GM18517 (cell line): ENCODE measurements at regions not wholly inside any gene's neighbourhood (a gene's known extent, or its start where the extent isn't known, plus 50 kb on each side); places are given as distances from the start of the nearest gene placed in this dataset.
"Not testable (repeated sequence)": the region's sequence is repeated elsewhere in the genome, so short reads cannot be mapped to it uniquely, and the experiment has no call there.

Experiments used
- ATAC-seq: cut with Tn5 transposase; IDR thresholded peaks from one replicate; pipeline ENCODE4 v1.9.1; 2021; ENCODE audit warnings: mild to moderate bottlenecking, moderate library complexity; ENCODE audit not compliant: unreplicated experiment

DNA sequence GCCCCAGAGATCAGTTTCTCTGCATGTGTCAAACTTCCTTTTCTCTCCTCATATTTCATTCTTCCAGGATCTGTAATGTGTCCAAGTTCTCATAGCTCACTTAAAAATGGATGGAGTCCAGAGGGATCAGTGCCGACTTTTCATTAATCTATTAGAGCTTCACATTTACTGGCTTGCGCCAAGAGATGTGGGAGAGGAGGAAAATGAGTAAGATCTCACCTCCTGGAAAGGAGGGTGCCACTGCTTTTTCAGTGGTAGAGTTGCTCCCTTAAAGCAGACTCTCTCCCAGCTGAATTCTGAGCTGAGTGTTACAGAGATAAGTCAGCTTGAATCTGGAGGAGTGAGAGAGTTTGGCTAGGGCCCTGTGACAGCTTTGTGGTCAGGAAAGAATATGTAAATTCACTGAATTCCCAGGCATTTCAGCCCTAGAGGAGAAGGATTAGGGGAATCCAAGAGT, 175.9 kb downstream of the SOX4 start:
- ATAC-seq = no peak

DNA sequence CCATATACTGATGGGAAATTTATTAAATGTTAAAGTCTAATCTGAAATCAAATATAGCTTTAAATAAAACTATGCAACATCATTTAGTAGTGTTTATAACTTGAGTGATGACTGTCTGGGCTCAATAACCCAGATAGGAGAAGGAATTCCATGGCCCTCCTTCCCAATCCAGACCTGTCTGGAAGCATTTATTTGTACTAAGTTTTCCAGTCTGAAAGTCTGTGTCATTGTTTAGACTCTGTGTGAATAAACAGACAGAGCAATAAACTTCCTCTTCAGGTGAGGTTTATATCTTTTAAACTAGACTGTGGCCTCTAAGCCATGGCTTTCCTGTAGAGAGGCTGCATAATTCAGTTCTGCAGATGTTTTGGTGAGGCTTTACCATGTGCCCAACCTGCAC, 176.4 kb downstream of the SOX4 start:
- ATAC-seq = no peak

DNA sequence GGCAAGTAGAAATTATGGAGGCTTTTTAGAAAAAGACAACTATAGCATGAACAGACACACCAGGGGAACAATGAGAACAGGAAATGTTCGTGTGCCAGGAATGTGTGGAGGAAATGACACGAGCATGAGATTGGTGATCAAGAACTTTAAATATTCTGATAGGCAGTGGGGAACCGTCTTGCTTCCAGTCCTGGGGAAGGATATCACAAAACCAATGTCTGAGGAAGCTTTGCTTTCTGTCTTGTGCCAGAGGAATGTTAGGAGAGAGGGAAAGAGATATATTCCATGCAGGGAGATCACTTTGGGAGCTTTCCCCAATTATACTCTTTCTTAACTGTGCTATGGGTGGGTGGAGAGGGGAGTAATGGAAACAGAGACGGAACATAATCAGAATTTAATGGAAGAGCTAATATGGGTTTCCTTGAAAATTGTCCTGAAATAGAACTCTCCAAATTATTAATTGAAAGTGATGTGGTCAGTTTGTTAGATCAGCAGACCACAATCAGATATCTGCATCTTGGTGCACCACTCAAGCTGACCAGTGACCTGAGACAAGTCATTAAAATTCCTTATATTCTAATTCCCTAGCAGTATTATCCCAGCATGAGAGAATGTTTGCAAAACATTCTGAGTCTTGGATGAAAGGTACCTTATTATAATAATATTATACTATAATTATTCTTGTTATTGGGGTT, 178.2 kb downstream of the SOX4 start:
- no peak for ATAC-seq

DNA sequence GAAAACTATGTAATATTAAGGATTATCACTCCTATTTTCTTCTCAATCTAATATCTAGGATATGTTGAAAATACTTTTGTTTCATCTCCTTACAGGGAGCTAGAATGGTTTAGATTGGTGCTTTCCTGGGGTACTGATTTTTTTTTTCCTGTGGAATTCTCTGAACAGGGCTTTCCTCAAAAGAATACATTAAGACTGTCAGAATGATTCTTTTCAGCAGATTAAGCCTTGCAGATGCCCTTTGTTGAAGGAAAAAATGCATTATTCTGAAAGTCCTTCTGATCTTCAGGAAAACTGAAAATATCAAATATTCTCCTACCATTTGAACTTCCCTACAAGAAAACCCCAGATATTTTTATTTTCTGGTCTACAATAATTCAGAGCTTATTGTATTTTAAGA, 178.9 kb downstream of the SOX4 start:
- ATAC-seq = no peak

- no peak for ATAC-seq
These were observed 179.5 kb downstream of the SOX4 start for GRCh38 chr6:21772884-21773575.

GRCh38 chr6:21773576-21773968, 180.0 kb downstream of the SOX4 start:
- no peak for ATAC-seq

DNA sequence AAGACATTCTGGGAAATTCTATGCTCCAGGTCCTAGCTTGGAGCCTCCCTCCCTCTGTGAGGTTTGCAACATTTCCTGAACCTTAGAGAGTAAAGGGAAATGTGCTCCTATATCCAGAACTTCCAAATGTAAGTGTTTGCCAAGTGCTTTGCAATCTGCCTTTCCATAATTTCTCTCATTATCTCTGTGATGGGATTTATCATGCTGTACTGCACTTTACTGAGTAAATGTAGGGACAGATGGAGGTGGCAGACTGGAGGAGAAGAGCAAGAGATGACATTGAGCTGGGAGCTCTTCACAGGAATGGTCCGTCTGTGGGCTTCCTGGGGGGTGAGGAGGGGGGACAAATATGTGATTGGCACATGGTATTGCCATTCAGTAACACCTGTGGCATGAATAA, 184.3 kb downstream of the SOX4 start:
- ATAC-seq = no peak

- ATAC-seq = no peak
These were observed 186.6 kb downstream of the SOX4 start for GRCh38 chr6:21780141-21780540.

GRCh38 chr6:21780679-21781078, 187.1 kb downstream of the SOX4 start:
- ATAC-seq = no peak

DNA sequence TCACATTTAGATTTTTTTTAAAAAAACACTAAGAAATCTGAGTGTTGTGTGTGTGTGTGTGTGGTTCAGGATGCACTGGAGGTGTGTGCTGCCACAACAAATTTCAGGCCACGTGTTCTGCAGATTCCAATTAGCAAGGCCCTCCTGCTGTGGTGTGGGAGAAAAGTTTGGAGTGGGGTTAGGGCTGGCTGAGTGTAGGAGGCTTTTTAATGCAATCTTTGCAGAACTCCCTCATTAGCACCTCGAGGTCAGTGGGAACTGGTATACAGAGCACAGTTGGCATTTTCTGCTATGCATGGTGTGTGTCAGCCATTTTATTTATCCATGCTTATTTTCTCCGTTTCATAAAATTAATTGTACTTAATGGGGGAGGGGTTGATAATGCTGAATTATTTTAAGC, 187.6 kb downstream of the SOX4 start:
- ATAC-seq = no peak

GRCh38 chr6:21785164-21785563, 191.6 kb downstream of the SOX4 start:
- no peak for ATAC-seq

- ATAC-seq = no peak
These were observed 197.5 kb downstream of the SOX4 start for GRCh38 chr6:21791056-21791455.

DNA sequence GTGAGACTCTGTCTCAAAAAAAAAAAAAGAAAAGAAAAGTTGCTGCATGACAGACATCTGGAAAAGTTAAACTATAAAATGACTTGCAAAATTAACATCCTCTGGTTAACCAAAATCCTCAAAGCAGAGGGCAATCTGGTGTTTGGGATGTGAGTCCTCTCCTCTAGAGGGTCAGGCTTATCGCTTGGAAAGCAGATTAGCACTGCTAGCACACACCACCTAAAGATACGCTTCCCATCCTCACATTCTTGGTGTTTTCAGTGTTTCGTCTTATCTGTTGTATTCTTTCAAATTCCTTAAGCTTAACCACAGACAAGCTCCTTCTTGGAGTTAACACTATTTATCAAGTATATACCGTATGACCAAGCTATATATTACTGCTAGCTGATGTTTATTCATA, 198.0 kb downstream of the SOX4 start:
- no peak for ATAC-seq

- ATAC-seq = no peak
These were observed 198.6 kb downstream of the SOX4 start for GRCh38 chr6:21792177-21792576.

DNA sequence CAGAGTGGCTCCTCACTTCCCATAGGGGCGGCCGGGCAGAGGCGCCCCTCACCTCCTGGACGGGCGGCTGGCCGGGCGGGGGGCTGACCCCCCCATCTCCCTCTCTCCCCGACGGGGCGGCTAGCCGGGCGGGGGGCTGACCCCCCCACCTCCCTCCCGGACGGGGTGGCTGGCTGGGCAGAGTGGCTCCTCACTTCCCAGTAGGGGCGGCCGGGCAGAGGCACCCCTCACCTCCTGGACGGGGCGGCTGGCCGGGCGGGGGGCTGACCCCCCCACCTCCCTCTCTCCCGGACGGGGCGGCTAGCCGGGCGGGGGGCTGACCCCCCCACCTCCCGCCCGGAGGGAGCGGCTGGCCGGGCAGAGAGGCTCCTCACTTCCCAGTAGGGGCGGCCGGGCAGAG, 203.4 kb downstream of the SOX4 start:
- not testable (repeated sequence) for ATAC-seq

GRCh38 chr6:21798468-21798867, 204.9 kb downstream of the SOX4 start:
- ATAC-seq = no peak

- no peak for ATAC-seq
These were observed 206.8 kb downstream of the SOX4 start for GRCh38 chr6:21800330-21800729.

GRCh38 chr6:21800948-21801438, 207.4 kb downstream of the SOX4 start:
- ATAC-seq = no peak

- ATAC-seq = no peak
These were observed 208.1 kb downstream of the SOX4 start for GRCh38 chr6:21801446-21802174.

GRCh38 chr6:21802175-21802822, 208.7 kb downstream of the SOX4 start:
- no peak for ATAC-seq

DNA sequence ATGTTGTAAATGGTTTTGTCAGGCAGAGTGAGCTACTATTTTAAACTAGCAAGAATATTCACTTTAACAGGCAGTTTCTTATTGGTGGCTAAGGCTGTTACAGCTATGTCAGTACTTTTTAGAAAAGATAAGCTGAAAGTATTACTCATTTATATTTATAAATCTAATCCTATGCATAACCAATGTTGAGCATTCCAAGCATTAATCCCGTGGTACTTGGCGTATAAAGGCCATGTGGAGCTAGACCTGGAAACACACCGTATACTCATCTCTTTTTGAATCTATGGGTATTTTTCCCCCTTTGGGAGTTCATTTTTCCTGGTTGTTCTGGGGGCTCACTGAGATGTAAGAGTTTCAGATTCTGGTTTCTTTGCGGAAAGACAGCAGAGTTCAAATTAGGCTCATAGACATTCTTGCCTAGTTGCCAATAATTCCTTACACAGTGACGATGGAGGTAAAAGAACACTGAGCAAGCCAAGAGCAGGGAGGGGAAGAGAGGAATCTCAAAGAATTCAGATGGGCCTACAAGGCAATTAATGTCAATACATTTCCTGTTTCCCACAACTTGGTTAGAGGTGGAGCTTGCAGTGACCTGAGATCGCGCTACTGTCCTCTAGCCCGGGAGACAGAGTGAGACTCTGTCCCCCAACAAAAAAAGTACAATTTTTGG, 211.5 kb downstream of the SOX4 start:
- ATAC-seq = no peak
